Retinal pigment epithelial cell (primary cell): ENCODE measurements at regions not wholly inside any gene's neighbourhood (a gene's known extent, or its start where the extent isn't known, plus 50 kb on each side); places are given as distances from the start of the nearest gene placed in this dataset.
A peak's percentile ranks its signal among the peaks of the same experiment; 100 is the strongest.

Experiments used
- DNase-seq: peaks from one replicate; pipeline ENCODE4 v3.0.0-alpha.2; 2010; ENCODE audit warnings: low read depth
- H3K4me3 ChIP-seq: 2 replicates; pipeline ENCODE4 v1.5.1; 2011; ENCODE audit warnings: mild to moderate bottlenecking, low read length, control low read depth, moderate library complexity
- CTCF ChIP-seq: conservative IDR thresholded peaks from 2 replicates; pipeline ENCODE4 v1.5.1; 2011; ENCODE audit warnings: low read depth, low read length, control low read depth, inconsistent platforms

- no peak overlapping the region for H3K4me3 ChIP-seq
- TF ChIP-seq CTCF: no peak
- DNase-seq: no peak
Measured at GRCh38 chr1:84754386-84754703, 64.1 kb upstream of the SSX2IP start.

- no peak overlapping the region for H3K4me3 ChIP-seq
- peak; percentile 99 for TF ChIP-seq CTCF
- no peak for DNase-seq
Measured at GRCh38 chr1:84753516-84754385, 63.5 kb upstream of the SSX2IP start.

- no peak for DNase-seq
- H3K4me3 ChIP-seq: no peak overlapping the region
- TF ChIP-seq CTCF: no peak
Measured at GRCh38 chr1:84750110-84750730, 60.0 kb upstream of the SSX2IP start.

GRCh38 chr1:84749427-84749826, 59.2 kb upstream of the SSX2IP start:
- H3K4me3 ChIP-seq: no peak overlapping the region
- no peak for TF ChIP-seq CTCF
- no peak for DNase-seq

- DNase-seq: no peak
- TF ChIP-seq CTCF: no peak
- no peak overlapping the region for H3K4me3 ChIP-seq
Measured at GRCh38 chr1:84748364-84748763, 58.1 kb upstream of the SSX2IP start.

GRCh38 chr1:84745857-84746256, 55.6 kb upstream of the SSX2IP start:
- H3K4me3 ChIP-seq: no peak overlapping the region
- DNase-seq: no peak

More at GRCh38 chr1:84745857-84746256, 55.6 kb upstream of the SSX2IP start:
- no peak for TF ChIP-seq CTCF
